Heart left ventricle (tissue), 16 donors: ENCODE measurements at regions not wholly inside any gene's neighbourhood (a gene's known extent, or its start where the extent isn't known, plus 50 kb on each side); places are given as distances from the start of the nearest gene placed in this dataset.

Source experiments
- ATAC-seq, 4 donors: fragments of 200-7000 bp; cut with Tn5 transposase; one replicate each; pipeline ENCODE4 v1.9.1; 2020 to 2022; ENCODE audit warnings: moderate library complexity in 4 of 4, mild to moderate bottlenecking in 3 of 4, moderate number of reproducible peaks in 1 of 4
- DNase-seq, 5 donors: peaks; one replicate each; pipeline ENCODE4 v3.0.0-alpha.2; 2020
- H3K27ac ChIP-seq, 12 donors: fragments of 200-600 bp; sonication (generic) in 4 of 12; one replicate each; pipeline versions ENCODE4 v1.5.0 to v1.8.0; 2016 to 2022; ENCODE audit warnings: mild to moderate bottlenecking in 2 of 12
- H3K27me3 ChIP-seq, 9 donors: fragments of 200-600 bp; sonication (generic) in 2 of 9; one replicate each; pipeline versions ENCODE4 v1.5.1 to v1.8.0; 2016 to 2022; ENCODE audit warnings: mild to moderate bottlenecking in 3 of 9
- H3K36me3 ChIP-seq, 9 donors: fragments of 200-600 bp; sonication (generic) in 2 of 9; one replicate each; pipeline versions ENCODE4 v1.5.0 to v1.8.0; 2018 to 2022; ENCODE audit warnings: mild to moderate bottlenecking in 2 of 9
- H3K4me1 ChIP-seq, 12 donors: fragments of 200-600 bp; sonication (generic) in 4 of 12; one replicate each; pipeline versions ENCODE4 v1.5.0 to v1.8.0; 2016 to 2022; ENCODE audit warnings: mild to moderate bottlenecking in 3 of 12
- H3K4me3 ChIP-seq, 12 donors: fragments of 200-600 bp; sonication (generic) in 4 of 12; one replicate each; pipeline versions ENCODE4 v1.5.0 to v1.8.0; 2017 to 2022; ENCODE audit warnings: mild to moderate bottlenecking in 9 of 12, moderate library complexity in 4 of 12
- H3K9me3 ChIP-seq, 12 donors: fragments of 200-600 bp; sonication (generic) in 4 of 12; one replicate each; pipeline versions ENCODE4 v1.5.0 to v1.8.0; 2016 to 2022; ENCODE audit warnings: mild to moderate bottlenecking in 1 of 12
- CTCF ChIP-seq, 12 donors: fragments of 200-600 bp; sonication (generic) in 4 of 12; IDR thresholded peaks; one replicate each; pipeline versions ENCODE4 v1.5.0 to v1.8.0; 2018 to 2022; ENCODE audit warnings: antibody characterized with exemption in 12 of 12, mild to moderate bottlenecking in 5 of 12
- POLR2A ChIP-seq, 2 donors: fragments of 450-650 bp; IDR thresholded peaks; one replicate each; pipeline ENCODE4 v1.6.1; 2017; ENCODE audit warnings: antibody characterized with exemption in 2 of 2, mild to moderate bottlenecking in 2 of 2, moderate library complexity in 2 of 2
- WGBS, 4 donors: extraction: QIAGEN DNeasy Blood & Tissue Kit in 2 of 4; methylation state at CpG; one replicate each; pipeline versions ENCODE4 v1.1.5 to v1.1.7; 2013 to 2018; 5-methylcytosine and 5-hydroxymethylcytosine counted together
- intact Hi-C, 10 donors: fragments of 100-400 bp; cut with DNase I; formaldehyde crosslinking; loops; one replicate each; pipeline versions ENCODE4 v1.11.1 to v1.14.2; 2022
- donor health status: ischemic (EF 13 %, LVEDD 7.1; RV severe dilation, severe dysfunction).
- donor health status: healthy with polysubstance abuse.
- donor health status: DM: no; HTN: yes; CAD: no.
- donor health status: DM: no; HTN: no; CAD: no.
- donor health status: ischemic (EF 25% LVEDD 6.9; RV normal size, moderate dysfunction).
- donor health status: ischemic (EF 25% LVEDD 5.7; RV mildly dilated, moderate dysfunction).
- donor health status: healthy.
- donor health status: DM: yes; HTN: yes; CAD: no.
- donor health status: ischemic (EF 35%, LVEDD 5.7; RV mildly dilated, moderate dysfunction).
- donor health status: nonischemic (EF 11% LVEDD 7.7; RV severe dilation, severe dysfunction).
- donor health status: DM: yes; HTN: yes; CAD: no.
- donor health status: PGD.
- donor health status: ischemic (EF 29% LVEDD 5.4; RV normal size, mild dysfunction).
- donor health status: nonischemic (EF 23%, LVEDD 6.1; RV moderate dilation, normal function).

GRCh38 chr2:145315053-145315452, 795.1 kb upstream of the ZEB2 start:
- WGBS, 4 donors, result 55 to 66% (median 63%) methylated on average over 3 of the region's 3 CpGs

DNA sequence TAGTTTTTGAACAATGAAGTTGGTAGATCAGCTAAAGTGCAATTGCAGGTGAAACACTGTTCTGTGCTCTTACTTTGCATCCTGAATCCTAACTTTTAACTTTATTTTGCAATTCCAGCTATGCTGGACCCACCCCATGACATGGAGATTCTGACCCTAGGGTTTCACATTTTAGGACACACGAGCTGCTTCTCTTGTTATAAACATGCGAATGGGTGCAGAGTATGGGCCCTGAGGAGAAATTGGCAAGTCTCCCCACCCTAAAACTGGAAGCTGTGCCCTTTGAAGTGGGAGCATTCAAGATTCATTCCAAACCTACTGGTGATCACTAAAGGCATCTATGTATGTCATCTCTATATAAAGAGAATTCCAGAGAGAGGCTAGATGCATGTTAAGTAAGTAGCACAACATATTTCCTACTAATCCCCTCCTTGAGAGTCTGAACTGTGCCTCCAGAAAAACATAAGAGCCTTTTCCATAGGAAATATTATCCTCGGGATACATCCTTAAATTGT, 794.3 kb upstream of the ZEB2 start:
- no peak overlapping the region for H3K4me3 ChIP-seq
- TF ChIP-seq POLR2A (IDR thresholded peaks at IDR 0.05) (no peak), CTCF (IDR thresholded peaks at IDR 0.05) (no peak)
- no peak for ATAC-seq
- no peaks in the 10 kb centered on the region for H3K36me3 ChIP-seq
- intact Hi-C loops, result no loop called here
- no peaks in the 10 kb centered on the region for H3K27me3 ChIP-seq
- no peaks in the 10 kb centered on the region for H3K4me1 ChIP-seq
- peaks cover 0 to 6% (median 0%) of the 10 kb centered on the region in 12 donors for H3K9me3 ChIP-seq
- 86 to 91% (median 88%) methylated on average over 3 of the region's 3 CpGs for WGBS, 4 donors
- H3K27ac ChIP-seq, result no peak overlapping the region
- DNase-seq, result no peak

More at GRCh38 chr2:145315053-145315452, 795.1 kb upstream of the ZEB2 start:
- TF ChIP-seq POLR2A (IDR thresholded peaks at IDR 0.05), result no peak
- TF ChIP-seq CTCF (IDR thresholded peaks at IDR 0.05), result no peak
- Histone ChIP-seq H3K4me3 (no peak overlapping the region), H3K27me3 (no peaks in the 10 kb centered on the region), H3K36me3 (no peaks in the 10 kb centered on the region), H3K9me3 (peaks cover 0 to 6% (median 0%) of the 10 kb centered on the region in 12 donors), H3K4me1 (no peaks in the 10 kb centered on the region), H3K27ac (no peak overlapping the region)
- intact Hi-C loops, result no loop called here
- no peak for ATAC-seq
- DNase-seq, result no peak

DNA sequence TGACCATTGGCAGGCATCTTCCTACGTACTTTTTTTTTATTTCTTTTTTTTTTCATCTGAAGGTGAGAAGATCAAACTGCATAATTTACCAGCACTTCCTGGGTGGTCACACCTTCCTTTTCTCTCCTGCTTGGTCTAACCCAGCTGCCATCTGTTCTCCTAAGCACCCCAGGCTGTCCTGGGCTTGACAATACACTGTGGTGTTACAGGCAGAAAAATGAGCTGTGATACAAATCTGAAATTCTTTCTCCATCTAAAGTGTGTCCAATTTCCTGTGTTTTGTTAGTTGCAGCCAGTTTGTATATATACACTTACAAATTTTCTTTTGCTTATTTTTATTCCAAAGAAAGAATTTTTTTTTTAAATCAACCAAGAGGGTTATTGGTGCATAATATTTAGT, 786.0 kb upstream of the ZEB2 start:
- intact Hi-C loops, result no loop called here
- no peaks in the 10 kb centered on the region for H3K9me3 ChIP-seq
- no peaks in the 10 kb centered on the region for H3K27me3 ChIP-seq
- no peaks in the 10 kb centered on the region for H3K36me3 ChIP-seq
- no peak overlapping the region for H3K4me3 ChIP-seq
- no peak for DNase-seq
- H3K27ac ChIP-seq, result no peak overlapping the region
- 73 to 89% (median 79%) methylated on average over 1 of the region's 1 CpG for WGBS, 4 donors
- ATAC-seq, result no peak
- H3K4me1 ChIP-seq, result peaks cover 0 to 3% (median 0%) of the 10 kb centered on the region in 12 donors
- TF ChIP-seq POLR2A (IDR thresholded peaks at IDR 0.05) (no peak), CTCF (IDR thresholded peaks at IDR 0.05) (no peak)

DNA sequence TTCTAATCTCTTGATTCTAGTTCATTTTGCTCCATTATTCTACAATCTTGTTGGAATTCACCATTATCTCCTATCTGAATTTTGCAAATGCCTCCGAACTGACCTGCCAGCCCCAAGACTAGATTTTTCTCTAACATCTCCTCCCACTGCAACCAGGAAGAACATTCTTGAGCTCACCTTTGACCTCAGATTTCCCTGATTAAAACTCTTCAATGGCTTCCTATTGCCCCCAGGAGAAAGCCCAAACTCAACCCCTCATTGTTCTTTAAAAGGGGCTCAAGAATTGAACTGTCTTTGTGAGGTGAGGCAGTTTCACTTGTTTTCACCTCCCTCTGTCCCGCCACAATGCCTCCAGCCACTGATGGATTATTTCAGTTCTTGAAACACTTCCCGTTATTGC, 784.6 kb upstream of the ZEB2 start:
- H3K36me3 ChIP-seq, result no peaks in the 10 kb centered on the region
- ATAC-seq, result no peak
- 76 to 85% (median 80%) methylated on average over 3 of the region's 3 CpGs for WGBS, 4 donors

More for the DNA sequence above, 784.6 kb upstream of the ZEB2 start:
- H3K4me1 ChIP-seq, result peaks cover 0 to 3% (median 0%) of the 10 kb centered on the region in 12 donors
- H3K4me3 ChIP-seq, result no peak overlapping the region
- no peaks in the 10 kb centered on the region for H3K27me3 ChIP-seq
- no peaks in the 10 kb centered on the region for H3K9me3 ChIP-seq
- no peak for DNase-seq
- intact Hi-C loops, result no loop called here
- no peak for TF ChIP-seq CTCF (IDR thresholded peaks at IDR 0.05)
- TF ChIP-seq POLR2A (IDR thresholded peaks at IDR 0.05), result no peak
- H3K27ac ChIP-seq, result no peak overlapping the region
